Mammary epithelial cell (primary cell): ENCODE measurements at regions not wholly inside any gene's neighbourhood (a gene's known extent, or its start where the extent isn't known, plus 50 kb on each side); places are given as distances from the start of the nearest gene placed in this dataset.

Experiments used
- EZH2 ChIP-seq: IDR thresholded peaks from 2 replicates; pipeline ENCODE4 v1.6.1; 2012; ENCODE audit warnings: low read length, inconsistent platforms, borderline replicate concordance
- TF ChIP-seq, protein P1 (sequence below), 2 donors: IDR thresholded peaks in 1 of 2; conservative IDR thresholded peaks in 1 of 2; 2 replicates each; pipeline ENCODE4 v1.5.1; 2011 to 2012; ENCODE audit warnings: inconsistent platforms in 2 of 2, low read length in 2 of 2, mild to moderate bottlenecking in 2 of 2, control low read depth in 1 of 2, low read depth in 1 of 2; ENCODE audit not compliant: insufficient read depth in 1 of 2; ENCODE audit errors: extremely low read depth in 1 of 2

DNA sequence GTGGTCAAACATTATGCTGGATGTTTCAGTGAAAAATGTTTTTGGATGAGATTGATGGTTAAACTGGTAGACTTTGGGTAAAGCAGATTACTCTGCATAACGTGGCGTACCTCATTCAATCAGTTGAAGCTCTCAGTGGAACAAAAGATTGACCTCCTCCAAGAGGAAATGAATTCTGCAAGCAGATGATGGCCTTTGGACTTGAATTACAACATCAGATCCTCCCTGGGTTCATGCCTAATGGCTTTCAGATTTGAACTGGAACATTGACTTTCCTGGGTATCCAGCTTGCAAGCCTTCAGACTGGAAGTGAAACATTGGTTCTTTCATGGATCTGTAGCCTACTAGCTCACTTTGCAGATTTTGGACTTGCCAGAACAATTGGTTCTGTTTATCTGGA lies 169.3 kb upstream of the MALRD1 start:
- TF ChIP-seq EZH2, result no peak
- TF ChIP-seq, protein P1, sequence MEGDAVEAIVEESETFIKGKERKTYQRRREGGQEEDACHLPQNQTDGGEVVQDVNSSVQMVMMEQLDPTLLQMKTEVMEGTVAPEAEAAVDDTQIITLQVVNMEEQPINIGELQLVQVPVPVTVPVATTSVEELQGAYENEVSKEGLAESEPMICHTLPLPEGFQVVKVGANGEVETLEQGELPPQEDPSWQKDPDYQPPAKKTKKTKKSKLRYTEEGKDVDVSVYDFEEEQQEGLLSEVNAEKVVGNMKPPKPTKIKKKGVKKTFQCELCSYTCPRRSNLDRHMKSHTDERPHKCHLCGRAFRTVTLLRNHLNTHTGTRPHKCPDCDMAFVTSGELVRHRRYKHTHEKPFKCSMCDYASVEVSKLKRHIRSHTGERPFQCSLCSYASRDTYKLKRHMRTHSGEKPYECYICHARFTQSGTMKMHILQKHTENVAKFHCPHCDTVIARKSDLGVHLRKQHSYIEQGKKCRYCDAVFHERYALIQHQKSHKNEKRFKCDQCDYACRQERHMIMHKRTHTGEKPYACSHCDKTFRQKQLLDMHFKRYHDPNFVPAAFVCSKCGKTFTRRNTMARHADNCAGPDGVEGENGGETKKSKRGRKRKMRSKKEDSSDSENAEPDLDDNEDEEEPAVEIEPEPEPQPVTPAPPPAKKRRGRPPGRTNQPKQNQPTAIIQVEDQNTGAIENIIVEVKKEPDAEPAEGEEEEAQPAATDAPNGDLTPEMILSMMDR (conservative IDR thresholded peaks at IDR 0.05 in 1 of 2, IDR thresholded peaks at IDR 0.05 in 1 of 2; ENCODE audit: extremely low read depth in 1 of 2, insufficient read depth in 1 of 2, low read depth in 1 of 2, low read length in 2 of 2), result no peak
